Central memory CD8-positive, alpha-beta T cell (primary cell): ENCODE measurements at regions not wholly inside any gene's neighbourhood (a gene's known extent, or its start where the extent isn't known, plus 50 kb on each side); places are given as distances from the start of the nearest gene placed in this dataset.
"Not testable (repeated sequence)": the region's sequence is repeated elsewhere in the genome, so short reads cannot be mapped to it uniquely, and the experiment has no call there.

Source experiments
- ATAC-seq: fragments of 150-1000 bp; cut with Tn5 transposase; replicated peaks from 2 replicates; pipeline ENCODE4 v1.10.0; 2022; ENCODE audit warnings: mild to moderate bottlenecking, moderate FRiP score, moderate number of reproducible peaks; ENCODE audit not compliant: poor library complexity, severe bottlenecking; ENCODE audit errors: extremely low read depth
- DNase-seq, 2 donors: peaks; one replicate each; pipeline ENCODE4 v3.0.0; 2021; ENCODE audit warnings: low spot score in 2 of 2
- H3K27ac Mint-ChIP-seq: one replicate; pipeline ENCODE4 v1.8.0; 2022; ENCODE audit warnings: low read depth, mild to moderate bottlenecking, moderate library complexity, mixed read lengths
- H3K27me3 Mint-ChIP-seq: one replicate; pipeline ENCODE4 v1.8.0; 2022; ENCODE audit warnings: mixed read lengths
- H3K36me3 Mint-ChIP-seq: one replicate; pipeline ENCODE4 v1.8.0; 2022; ENCODE audit warnings: mild to moderate bottlenecking, moderate library complexity, mixed read lengths; ENCODE audit not compliant: insufficient read depth
- H3K4me1 Mint-ChIP-seq: one replicate; pipeline ENCODE4 v1.8.0; 2022; ENCODE audit warnings: mixed read lengths
- H3K4me3 Mint-ChIP-seq: one replicate; pipeline ENCODE4 v1.8.0; 2022; ENCODE audit warnings: mild to moderate bottlenecking, moderate library complexity, mixed read lengths
- H3K9me3 Mint-ChIP-seq: one replicate; pipeline ENCODE4 v1.8.0; 2022; ENCODE audit warnings: mixed read lengths

DNA sequence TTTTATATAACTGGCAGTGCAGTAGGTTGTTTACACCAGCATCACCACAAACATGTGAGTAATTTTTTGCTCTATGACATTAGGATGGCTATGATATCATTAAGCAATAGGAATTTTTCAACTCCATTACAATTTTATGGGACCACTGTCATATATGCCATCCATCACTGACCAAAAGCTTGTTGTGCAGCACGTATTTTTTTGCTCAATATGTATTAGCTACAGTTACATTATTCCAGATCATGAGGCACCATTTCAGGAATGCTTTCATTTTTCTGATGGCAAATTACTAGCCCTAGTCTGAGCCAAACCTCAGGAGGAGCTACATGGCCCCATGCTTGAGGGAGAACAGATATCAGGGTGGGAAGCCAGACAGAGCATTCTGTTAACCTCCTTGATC is 56.8 kb upstream of the DCLK2 start:
- Mint-ChIP-seq H3K27me3 (peaks cover 42% of the 10 kb centered on the region), H3K27ac (no peak overlapping the region), H3K36me3 (no peaks in the 10 kb centered on the region), H3K9me3 (peaks cover 5% of the 10 kb centered on the region), H3K4me3 (no peak overlapping the region), H3K4me1 (no peaks in the 10 kb centered on the region)
- DNase-seq (no peak), ATAC-seq (no peak)

DNA sequence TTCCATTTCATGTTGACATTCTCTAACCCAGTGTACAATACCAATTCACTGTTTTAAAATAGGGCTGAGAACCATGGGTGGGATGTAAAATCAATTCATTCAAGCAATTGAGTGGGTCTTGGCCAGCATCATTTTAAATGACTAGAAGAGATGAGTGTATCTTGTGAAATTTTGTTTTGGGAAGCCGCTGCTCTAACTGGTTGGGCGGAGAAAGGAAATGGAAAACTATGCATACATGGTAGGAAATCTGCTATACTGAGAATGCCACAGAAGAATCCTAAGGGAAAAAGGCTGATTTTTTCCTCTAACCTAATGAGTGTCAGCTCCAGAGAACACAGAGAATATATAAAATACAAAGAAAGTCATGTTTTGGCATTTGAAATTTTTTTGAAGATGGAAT is 54.8 kb upstream of the DCLK2 start:
- Mint-ChIP-seq H3K4me1 (no peaks in the 10 kb centered on the region), H3K4me3 (no peak overlapping the region), H3K27me3 (peaks cover 31% of the 10 kb centered on the region), H3K9me3 (peaks cover 6% of the 10 kb centered on the region), H3K27ac (no peak overlapping the region), H3K36me3 (no peaks in the 10 kb centered on the region)
- ATAC-seq: no peak
- no peak for DNase-seq

DNA sequence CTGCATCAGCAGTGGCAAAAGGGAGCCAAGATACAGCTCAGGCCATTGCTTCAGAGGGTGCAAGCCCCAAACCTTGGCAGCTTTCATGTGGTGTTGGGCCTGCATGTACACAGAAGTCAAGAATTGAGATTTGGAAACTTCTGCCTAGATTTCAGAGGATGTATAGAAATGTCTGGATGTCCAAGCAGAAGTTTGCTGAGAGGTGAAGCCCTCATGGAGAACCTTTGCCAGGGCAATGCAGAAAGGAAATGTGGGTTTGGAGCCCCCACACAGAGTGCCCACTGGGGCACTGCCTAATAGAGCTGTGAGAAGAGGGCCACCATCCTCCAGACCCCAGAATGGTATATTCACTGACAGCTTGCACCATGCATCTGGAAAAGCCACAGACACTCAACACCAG is 51.3 kb upstream of the DCLK2 start:
- H3K27me3 Mint-ChIP-seq: peaks cover 30% of the 10 kb centered on the region
- H3K4me1 Mint-ChIP-seq, H3K4me3 Mint-ChIP-seq, DNase-seq, ATAC-seq, H3K27ac Mint-ChIP-seq, H3K36me3 Mint-ChIP-seq, H3K9me3 Mint-ChIP-seq: not testable (repeated sequence)
